Fibroblast of skin of right biceps (primary cell): ENCODE measurements at regions not wholly inside any gene's neighbourhood (a gene's known extent, or its start where the extent isn't known, plus 50 kb on each side); places are given as distances from the start of the nearest gene placed in this dataset.
"Not testable (repeated sequence)": the region's sequence is repeated elsewhere in the genome, so short reads cannot be mapped to it uniquely, and the experiment has no call there.

Source experiments
- DNase-seq: peaks from one replicate; pipeline ENCODE4 v3.0.0-alpha.2; 2013

DNA sequence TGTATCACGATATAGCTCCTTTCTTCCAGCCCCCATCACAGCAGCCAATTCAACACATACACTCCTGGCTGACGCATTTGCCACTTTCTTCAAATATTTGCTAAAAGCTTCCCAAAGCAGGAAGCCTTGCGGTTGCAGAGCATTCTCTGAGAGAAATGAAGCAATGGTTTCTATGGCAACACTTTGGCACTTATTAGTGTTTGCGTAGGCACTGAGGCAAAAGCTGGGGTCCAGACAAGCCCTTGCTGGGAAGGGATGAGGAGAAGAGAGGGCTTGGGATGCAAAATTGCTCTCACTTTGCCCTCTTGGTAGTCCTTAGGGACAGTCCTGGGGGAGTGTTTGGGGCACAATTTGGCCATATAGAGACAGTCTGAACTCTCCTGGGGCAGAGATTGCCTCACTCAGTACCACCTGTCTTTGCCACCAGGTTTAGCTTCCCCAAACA, 55.0 kb upstream of the PAK3 start:
- peak; percentile 90 for DNase-seq

DNA sequence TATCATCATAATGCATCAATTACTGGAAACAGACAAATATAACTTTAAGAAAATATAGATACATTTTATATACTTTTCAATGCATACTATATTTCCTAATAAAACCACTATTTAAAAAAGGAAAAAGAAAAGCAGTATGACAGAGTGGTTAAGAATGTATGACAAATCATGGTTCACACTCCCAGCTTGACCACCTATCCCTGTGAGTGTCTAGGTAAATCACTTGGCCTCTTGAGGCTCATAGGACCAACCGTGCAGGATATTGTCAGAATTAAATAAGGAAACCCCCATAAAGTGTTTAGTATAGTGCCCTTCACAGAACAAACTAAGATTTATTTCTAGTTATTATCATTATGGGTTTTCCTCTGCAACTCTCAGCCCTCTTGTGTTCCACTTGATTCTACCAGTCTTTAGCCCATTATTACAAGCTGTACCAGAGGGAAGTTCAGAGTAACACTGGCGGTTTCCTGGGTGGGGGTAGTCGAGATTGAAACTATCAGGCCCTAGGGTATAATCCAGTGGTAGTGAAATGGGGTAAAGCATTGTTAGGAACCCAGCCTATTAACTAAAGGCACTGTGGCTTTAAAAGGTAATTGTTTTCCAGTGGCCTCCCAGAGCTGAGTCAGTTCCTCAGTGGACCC, 55.5 kb upstream of the PAK3 start:
- DNase-seq, result peak; percentile 49

DNA sequence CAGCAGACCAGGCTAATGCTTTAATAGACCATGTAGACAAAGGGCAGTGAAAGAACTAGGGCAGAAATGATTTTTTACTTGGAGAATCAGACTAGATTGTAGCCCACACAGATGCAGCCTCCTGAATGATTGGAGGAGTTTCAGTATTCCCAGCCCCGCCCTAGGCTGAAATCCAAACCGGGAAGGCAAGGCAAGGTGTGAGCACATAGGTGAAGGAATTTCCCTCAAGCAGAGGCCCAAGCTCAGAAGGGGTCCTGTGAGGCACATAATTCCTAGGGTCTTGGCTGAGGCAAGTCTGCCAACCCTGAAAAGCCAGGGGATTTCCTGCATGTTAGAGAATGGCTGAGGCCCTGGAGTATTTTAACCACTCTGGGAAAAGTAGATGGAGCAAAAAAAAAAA, 56.4 kb upstream of the PAK3 start:
- DNase-seq, result no peak

DNA sequence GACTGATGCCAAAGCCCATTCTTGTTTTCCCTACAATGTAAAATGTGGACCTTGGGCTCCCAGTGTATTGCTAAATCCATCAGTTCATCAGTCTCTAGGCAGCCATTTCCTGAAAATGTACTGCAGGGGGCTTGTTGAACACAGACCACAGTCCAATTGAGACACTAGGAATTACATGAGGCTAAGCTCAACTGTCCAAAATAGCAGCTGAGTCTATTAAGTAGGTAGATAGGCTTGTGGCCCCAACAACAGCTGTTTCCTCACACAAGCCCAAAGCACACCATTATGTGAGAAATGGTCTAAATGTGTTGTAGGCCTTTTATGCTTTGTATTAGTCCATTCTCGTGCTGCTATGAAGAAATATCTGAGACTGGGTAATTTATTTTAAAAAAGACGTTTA, 60.0 kb upstream of the PAK3 start:
- DNase-seq, result no peak

DNA sequence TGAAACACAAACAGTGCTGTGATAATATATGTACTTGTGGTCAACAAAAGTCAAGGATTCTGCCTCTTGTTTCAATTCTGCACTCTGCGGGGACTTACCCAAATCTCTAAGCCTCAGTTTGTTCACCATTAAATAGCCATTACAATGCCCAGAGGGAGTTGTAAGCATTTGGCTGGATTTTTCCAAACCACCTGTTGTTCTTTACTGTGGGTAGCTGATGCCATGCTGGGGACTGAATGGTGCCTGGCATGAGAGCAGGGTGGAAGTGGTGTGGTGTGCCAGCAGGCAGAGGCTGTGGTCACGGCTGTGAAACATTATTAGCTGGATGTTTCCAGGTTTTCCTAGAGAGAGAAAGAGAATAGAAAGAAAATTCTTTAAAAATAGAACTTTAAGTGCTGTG, 60.7 kb upstream of the PAK3 start:
- no peak for DNase-seq

DNA sequence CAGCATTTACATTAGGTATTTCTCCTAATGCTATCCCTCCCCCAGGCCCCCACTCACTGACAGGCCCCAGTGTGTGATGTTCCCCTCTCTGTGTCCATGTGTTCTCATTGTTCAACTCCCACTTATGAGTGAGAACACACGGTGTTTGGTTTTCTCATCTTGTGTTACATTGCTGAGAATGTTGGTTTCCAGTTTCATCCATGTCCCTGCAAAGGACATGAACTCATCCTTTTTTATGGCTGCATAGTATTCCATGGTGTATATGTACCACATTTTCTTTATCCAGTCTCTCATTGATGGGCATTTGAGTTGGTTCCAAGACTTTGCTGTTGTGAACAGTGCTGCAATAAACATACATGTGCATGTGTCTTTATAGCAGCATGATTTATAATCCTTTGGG, 73.0 kb upstream of the PAK3 start:
- DNase-seq, result not testable (repeated sequence)

DNA sequence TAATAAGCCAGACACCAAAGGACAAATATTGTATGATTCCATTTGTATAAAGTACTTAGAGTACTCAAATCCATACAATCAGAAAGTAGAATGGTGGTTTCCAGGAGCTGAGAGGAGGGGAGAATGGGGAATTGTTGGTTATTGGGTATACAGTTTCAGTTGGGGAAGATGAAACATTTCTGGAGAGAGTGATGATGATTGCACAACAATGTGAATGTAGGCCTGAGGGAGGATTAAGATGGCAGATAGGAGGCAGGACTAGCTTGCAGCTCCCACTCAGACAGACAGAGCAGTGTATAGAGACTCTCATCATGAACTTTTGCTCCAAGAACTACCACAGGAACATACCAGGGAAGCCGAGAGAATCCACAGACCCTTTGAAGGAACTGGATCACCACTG, 75.7 kb upstream of the PAK3 start:
- DNase-seq, result no peak

DNA sequence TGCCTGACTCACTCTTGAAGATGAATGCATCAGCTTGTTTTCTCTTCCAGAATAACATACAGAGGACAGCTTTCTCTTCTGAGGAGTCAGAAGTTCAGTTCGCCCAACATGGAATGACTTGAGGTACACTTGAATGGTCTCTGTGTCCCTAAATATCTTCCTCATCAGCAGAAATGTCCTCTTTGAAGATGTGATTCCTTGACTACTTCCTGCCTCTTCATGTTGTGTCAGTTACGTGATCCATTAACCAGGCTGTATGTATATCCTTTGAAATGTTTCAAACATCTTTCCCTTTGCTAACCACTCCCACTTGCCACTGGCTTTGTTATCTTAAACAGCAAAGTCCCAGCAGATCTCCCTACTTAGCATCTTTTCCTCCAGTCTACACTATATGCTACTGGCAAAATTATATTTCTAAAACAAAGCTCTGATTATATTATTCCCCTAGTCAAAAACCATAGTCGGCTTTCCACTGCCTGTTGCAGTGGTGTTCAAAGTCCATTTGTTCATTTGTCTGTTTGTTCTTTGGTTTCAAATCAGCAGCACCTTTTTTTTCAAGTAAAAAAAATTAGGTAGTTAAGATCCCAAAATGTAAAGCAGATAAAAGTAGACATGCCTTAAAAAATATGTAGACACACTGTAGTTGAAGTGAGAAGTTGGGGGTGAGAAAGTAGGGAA, 82.1 kb upstream of the PAK3 start:
- DNase-seq, result no peak

DNA sequence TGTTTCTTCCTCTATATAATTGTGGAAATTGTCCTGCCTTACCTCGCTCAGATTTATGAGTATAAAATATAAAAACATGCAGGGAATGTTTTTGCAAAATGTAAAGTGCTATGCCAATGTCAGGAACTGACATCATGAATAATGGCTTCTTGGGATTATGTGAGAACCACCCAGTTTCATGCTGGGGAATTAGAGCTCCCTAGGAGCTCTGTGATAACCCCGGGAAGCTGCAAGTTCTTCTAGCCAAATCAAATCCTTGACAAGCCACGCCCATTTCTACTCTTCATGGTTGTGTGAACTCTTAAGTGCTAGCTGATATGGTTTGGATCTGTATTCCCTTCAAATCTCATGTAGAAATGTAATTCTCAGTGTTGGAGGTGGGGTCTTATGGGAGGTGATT, 85.9 kb upstream of the PAK3 start:
- no peak for DNase-seq

DNA sequence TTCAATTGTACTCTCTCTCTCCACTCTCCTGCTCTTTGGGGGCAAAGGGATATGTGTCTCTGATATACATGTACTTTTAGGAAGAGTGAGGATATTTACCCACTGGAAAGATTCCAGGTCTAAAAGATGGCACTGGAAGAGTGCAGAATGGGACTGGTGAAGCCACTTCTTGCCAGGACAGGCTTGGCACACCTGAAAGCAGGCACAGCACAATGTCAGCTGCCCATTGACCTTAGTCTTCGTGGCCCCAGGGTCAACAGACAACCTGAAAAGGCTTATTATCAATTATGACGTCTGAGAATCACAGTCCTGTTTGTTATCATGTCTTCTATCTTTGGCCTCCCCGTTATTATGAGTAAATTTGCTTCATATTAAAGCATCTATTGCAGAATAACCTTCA, 86.7 kb upstream of the PAK3 start:
- no peak for DNase-seq

DNA sequence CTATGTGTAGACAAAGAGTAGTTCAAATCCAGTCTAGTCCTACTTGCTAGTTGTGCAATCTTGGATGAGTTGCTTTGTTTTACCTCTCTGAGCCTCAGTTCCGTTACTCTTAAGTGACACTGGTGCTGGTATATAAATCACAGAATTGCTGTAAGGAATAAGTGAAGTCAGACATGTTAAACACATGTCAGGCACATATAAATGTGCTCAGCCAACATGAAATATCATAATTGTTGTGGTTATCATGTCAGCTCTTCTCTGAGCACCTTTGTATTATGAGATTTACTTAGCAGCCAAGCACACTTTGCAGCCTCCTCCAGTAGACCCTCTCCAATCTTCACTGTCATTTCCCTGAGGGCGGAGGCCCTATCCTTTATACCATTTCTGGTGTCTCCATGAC, 87.9 kb upstream of the PAK3 start:
- no peak for DNase-seq

DNA sequence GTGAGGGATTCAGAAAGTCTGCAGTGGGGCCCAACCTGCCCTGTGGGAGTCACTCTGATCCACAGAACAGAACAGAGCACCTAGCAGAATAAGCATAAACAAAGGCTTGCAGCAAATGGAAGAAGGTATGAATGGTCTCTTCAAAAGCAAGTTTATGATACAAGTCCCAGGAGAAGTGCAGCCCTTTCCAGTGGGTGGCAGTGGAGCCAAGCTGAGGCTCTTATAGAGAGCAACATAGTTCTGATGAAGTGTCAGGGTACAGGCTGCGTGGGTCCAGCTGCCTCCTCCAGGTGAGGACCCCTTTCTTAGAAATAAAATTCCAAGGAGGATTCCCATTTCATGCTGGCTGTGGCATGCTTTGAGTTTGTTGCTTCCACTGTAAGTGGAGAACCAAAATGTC, 88.8 kb upstream of the PAK3 start:
- no peak for DNase-seq

DNA sequence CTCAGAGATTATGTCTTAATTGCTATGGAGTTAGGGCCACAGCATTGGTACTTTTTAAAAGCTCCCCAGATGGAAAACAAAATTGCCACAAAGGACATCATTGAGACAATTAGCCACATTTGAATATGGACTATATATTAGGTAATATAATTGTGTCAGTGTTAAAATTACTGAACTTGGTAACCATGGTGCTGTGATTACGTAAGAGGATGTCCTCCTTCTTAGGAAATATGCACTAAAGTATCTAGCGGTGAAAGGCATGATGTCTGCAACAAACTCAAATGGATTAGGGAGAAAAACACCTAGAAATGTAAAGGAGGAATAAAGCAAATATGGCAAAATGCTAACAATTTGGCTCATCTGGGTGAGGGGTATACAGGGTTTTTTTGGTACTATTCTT, 89.9 kb upstream of the PAK3 start:
- DNase-seq, result no peak

DNA sequence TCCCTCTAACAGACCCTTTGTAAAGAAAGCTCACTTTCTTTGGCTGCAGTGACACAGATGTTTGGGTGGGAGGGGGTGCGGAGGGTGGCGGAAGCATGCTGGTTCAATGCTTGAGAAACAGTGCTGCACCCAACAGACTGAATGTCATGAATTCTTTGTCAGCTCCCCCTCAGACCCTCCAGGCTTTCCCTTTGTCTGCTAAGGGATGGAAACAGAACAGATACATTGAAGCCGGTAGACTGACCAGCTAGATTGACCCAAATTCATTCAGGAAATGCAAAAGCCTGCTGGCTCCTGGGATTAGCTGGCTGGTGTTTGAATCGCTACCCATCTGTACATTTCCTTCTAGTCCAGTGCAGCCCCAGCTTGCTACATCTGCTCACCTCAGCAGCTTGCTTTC, 90.8 kb upstream of the PAK3 start:
- DNase-seq, result no peak

DNA sequence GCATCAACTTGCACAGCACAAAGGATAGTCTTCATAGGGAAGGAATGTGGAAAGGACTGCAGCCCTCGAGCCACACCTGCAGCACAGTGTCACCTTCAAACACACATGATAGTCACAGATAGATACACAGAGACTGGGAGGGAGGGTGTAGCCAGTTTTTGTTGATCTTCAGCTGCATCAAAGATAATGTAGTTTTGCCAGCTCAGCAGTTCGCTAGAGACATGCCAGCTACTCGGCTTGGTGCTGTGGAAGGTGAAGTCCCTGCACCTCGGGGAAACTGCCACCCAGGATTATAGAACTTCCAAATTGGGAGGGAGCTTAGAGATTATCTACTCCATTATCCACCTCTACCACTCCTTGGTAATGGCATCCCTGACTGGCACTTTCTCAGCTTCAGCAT, 92.9 kb upstream of the PAK3 start:
- no peak for DNase-seq

DNA sequence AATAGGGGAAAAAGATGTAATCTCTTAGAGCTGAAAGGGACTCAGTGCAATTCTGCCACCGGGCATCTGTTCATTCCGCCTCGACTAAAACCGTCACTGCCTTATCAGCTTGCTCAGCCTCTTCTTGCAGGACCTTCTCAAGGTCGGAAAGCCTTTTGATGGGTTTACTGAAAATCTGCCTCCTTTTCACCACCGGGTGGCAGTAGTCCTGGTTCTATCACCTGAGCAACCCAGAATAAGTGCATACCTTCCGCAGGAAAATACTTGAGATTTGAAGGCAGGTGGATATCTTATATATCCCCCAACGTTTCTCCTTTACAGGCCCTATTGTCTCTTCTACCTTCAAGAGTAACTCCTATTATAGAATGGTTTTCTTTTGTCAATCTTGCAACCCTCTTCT, 103.4 kb upstream of the PAK3 start:
- DNase-seq, result peak; percentile 9

DNA sequence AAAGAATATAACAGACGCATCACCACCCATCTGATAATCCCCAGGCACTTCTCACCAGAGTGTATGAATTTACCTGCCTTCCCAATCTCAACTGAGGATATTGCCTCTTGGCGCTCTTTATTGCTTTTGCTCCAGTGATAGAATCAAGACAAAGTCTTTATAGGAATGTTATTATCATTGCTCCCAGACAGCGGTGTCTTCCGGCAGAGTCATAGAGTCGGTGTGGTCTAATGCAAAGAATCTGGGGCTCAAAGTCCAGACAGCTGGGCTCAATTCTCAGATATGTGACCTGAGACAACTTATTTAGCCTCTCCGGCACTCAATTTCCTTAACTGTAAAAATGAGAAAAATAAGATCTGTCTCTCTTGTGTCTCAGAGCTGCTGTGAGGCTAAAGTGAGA, 106.1 kb upstream of the PAK3 start:
- DNase-seq, result no peak

DNA sequence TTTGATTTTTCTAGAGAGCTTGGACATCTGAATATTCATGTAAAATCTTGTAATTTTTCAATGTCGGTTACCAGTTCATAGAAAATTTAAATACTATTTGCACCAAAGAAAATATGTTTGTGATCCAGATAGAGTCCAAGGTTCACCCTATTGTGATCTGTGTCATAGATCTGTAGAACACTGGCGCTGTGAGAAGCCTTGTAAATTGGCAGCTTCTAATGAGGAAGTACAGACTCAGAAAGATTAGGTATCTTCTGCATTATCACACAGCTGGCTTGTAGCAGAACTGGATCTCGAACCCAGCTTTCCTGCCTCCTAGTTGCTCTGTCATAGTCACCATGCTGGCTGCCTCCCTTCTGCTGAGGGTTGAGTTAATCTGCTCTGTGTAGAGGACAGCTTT, 106.5 kb upstream of the PAK3 start:
- no peak for DNase-seq

DNA sequence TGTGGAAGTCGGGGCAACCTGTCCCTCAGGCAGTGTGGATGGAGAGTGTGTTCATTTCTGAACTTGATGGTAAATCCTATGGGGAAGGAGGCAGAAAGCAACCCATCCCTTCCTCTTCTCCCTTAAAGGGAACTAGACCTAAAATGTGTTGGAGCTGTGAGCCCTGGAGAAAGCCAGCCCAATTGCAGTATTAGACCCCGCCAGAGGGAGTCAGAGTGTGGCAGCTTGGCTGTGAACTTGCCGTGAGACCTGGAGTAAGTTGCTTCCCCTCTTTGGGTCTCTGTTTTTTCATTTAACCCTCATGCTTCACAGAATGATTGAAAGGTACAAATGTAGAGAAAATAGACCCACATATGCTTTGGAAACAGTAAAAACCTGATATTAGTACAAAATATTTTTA, 108.7 kb upstream of the PAK3 start:
- DNase-seq, result no peak

DNA sequence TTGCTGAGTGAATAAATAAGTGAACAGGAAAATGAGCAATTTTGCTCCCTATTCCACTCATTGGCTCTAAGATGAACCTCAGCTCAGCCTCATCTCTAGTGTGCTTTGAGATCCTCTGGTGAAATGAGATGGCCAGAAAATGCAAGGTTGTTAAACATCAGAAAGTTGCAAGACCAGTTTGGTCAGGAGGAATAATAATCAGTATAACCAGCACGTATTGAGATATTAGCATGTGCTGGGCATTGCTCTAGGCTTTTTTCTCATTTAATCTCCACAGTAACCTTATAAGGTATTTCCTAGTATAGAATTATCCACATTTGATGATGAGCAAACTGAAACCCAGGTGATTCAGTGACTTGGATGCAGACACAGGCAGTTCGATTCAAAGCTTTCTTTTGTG, 110.5 kb upstream of the PAK3 start:
- DNase-seq, result no peak

DNA sequence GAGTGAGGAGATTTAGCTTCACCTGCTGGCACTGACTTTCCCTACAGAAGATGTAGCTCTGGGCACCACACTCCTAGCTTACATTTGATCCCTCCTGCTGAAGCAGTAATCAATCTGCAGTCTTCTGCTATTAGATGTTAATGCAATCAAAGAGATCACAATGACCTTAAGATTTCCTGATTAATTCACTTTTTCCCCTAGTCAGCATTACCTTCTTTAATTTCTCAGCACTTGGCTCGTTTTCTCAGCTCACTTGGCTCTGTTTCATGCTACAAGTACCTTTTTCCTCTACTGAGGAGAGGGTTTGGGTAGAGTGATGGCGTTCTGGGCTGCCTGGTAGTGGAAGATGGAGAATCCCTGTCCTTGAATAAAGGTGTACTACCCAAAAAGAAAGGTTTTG, 113.0 kb upstream of the PAK3 start:
- DNase-seq, result no peak

DNA sequence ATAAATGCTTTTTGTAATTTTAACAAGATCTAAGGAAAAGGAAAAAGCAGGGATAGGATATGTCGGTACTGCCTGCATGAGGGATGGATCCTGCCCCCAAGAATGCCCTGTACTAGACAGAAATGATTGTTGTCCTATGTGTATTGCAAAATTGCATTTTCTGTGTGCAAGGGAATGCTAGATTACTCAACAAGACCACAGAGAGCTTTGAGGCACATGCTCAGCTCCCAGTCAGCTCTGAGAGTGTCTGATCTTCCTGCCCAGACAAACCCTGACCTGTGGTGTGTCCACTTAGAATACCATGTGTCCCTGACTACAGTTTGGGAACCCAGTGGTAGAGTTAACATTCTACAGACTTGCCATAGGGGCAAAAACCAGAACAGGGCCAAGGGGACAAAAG, 129.2 kb upstream of the PAK3 start:
- no peak for DNase-seq

DNA sequence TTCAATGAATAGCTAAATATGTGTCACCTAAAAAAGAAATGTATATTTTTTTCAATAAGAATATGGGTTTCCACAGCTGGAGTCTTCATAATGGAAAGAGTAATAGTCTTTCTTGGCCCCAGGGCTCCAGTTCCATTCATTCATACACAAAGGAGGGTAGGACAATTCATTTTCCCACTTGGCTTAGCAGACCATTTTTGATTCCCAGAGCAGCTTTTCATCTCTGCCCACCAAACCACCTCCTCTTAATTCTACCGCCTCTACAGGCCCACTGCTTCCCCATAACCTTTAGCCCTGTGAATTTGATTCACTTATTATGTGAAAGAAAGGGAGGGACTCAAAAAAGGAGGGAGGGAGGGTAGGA, 129.9 kb upstream of the PAK3 start:
- no peak for DNase-seq

DNA sequence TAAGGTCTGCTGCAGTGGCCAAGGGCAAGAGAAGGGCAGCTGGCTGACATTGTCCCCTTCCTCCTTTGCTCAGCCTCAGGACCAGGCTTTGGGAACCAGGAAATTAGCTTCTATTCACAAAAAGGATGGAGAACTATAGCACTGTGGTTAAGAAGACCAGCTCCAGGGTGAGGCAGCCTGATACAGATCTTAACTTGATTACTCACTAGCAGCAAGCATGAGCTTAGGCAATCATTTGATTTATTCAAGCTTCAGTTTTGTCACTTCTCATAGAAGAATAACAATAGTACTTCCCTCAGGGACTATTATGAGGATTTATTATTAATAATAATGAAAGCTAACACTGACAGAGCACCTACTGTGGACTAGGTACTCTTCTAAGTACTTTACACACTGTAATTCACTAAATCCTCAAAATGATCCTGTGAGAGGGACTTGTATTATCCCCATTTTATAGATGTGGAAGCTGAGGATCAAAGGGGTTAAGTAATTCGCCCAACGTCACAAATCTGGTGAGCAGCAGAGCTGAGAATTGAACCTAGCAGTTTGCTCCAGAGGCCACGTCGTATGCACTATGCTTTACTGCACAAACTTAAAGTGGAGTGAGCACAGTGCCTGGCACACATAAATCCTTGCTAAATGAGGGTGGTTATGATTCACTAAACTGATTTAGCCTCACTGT, 130.4 kb upstream of the PAK3 start:
- DNase-seq, result no peak

DNA sequence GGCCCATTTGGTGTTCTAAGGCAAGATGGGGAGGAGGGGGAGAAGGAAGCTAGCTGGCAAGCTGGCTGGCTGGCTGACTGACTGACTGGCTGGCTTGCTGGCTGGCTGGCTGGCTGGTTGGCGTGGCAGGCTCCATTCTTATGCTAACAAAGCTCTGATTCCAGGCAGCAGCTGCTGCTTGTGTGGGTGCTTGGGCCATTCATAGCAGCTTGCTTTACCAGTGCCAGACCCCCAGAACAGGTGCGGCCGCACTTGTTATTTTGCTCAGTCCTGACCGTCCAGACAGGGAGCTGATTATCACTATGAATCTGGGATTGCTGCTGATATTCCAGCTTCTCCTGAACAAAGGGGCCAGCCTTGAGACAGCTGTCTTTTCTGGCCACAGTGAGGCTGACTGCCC, 131.2 kb upstream of the PAK3 start:
- DNase-seq, result no peak
